Prostate gland (tissue), 2 donors: ENCODE measurements at regions not wholly inside any gene's neighbourhood (a gene's known extent, or its start where the extent isn't known, plus 50 kb on each side); places are given as distances from the start of the nearest gene placed in this dataset.

ENCODE experiments used
- CTCF ChIP-seq, 4 experiments: fragments of 200-600 bp in 2 of 4; fragments of 450-650 bp in 2 of 4; sonication (generic) in 2 of 4; IDR thresholded peaks; 1 replicate in 3 of 4; 2 replicates in 1 of 4; pipeline ENCODE4 v1.5.1; 2016 to 2019; ENCODE audit warnings: antibody characterized with exemption in 4 of 4, mild to moderate bottlenecking in 2 of 4, moderate library complexity in 2 of 4
- POLR2A ChIP-seq: fragments of 450-650 bp; IDR thresholded peaks from one replicate; pipeline ENCODE4 v1.6.1; 2016; ENCODE audit warnings: antibody characterized with exemption, mild to moderate bottlenecking
- POLR2AphosphoS5 ChIP-seq: sonication (generic); formaldehyde crosslinking; IDR thresholded peaks from one replicate; pipeline ENCODE4 v1.6.1; 2017; ENCODE audit warnings: antibody characterized with exemption

GRCh38 chr3:191070762-191071403 is 128.2 kb upstream of the OSTN start:
- TF ChIP-seq CTCF (IDR thresholded peaks at IDR 0.05) (no peak), POLR2AphosphoS5 (no peak), POLR2A (no peak)
